Endothelial cell (in vitro differentiated cells): ENCODE measurements at regions not wholly inside any gene's neighbourhood (a gene's known extent, or its start where the extent isn't known, plus 50 kb on each side); places are given as distances from the start of the nearest gene placed in this dataset.

Experiments used
- DNase-seq: peaks from one replicate; pipeline ENCODE4 v3.0.0; 2021; ENCODE audit warnings: low spot score
- H3K27ac Mint-ChIP-seq: one replicate; pipeline ENCODE4 v1.8.0; 2021; ENCODE audit warnings: mixed read lengths, inconsistent platforms; ENCODE audit not compliant: unreplicated experiment
- H3K27me3 Mint-ChIP-seq: one replicate; pipeline ENCODE4 v1.8.0; 2021; ENCODE audit warnings: mild to moderate bottlenecking, moderate library complexity, mixed read lengths, inconsistent platforms; ENCODE audit not compliant: unreplicated experiment
- H3K36me3 Mint-ChIP-seq: one replicate; pipeline ENCODE4 v1.8.0; 2021; ENCODE audit warnings: mild to moderate bottlenecking, low read depth, mixed read lengths, inconsistent platforms; ENCODE audit not compliant: unreplicated experiment
- H3K4me1 Mint-ChIP-seq: one replicate; pipeline ENCODE4 v1.8.0; 2021; ENCODE audit warnings: mild to moderate bottlenecking, mixed read lengths, inconsistent platforms; ENCODE audit not compliant: unreplicated experiment
- H3K4me3 Mint-ChIP-seq: one replicate; pipeline ENCODE4 v1.8.0; 2021; ENCODE audit warnings: mild to moderate bottlenecking, mixed read lengths, inconsistent platforms; ENCODE audit not compliant: unreplicated experiment
- H3K9me3 Mint-ChIP-seq: one replicate; pipeline ENCODE4 v1.8.0; 2021; ENCODE audit warnings: mixed read lengths, inconsistent platforms; ENCODE audit not compliant: unreplicated experiment
- TF ChIP-seq, protein P1 (sequence below): fragments of 200-600 bp; sonication (generic); IDR thresholded peaks from one replicate; pipeline ENCODE4 v1.5.0; 2021; ENCODE audit warnings: antibody characterized with exemption; ENCODE audit not compliant: unreplicated experiment

DNA sequence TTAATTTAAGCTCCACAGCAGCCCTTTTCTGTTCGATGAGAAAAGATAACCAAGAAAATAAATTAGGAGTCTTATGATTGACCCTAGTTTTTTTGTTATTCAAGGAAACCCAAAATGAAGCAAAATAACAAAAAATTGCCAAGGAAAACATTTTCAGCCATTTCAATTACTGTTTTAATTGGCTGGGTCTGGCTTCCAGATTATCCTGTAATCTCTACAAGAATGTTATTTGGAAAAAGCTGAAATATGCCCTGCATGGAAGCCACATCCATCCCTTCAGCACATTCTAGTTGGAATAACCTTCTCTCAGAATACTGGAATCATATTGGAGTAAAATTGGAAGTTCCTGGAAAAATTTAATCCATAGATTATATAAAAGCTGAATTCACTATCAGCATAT is 191.1 kb upstream of the CCN2 start:
- no peaks in the 10 kb centered on the region for H3K27me3 Mint-ChIP-seq
- no peak overlapping the region for H3K4me3 Mint-ChIP-seq
- H3K36me3 Mint-ChIP-seq = no peaks in the 10 kb centered on the region
- H3K9me3 Mint-ChIP-seq = no peaks in the 10 kb centered on the region
- TF ChIP-seq, protein P1, sequence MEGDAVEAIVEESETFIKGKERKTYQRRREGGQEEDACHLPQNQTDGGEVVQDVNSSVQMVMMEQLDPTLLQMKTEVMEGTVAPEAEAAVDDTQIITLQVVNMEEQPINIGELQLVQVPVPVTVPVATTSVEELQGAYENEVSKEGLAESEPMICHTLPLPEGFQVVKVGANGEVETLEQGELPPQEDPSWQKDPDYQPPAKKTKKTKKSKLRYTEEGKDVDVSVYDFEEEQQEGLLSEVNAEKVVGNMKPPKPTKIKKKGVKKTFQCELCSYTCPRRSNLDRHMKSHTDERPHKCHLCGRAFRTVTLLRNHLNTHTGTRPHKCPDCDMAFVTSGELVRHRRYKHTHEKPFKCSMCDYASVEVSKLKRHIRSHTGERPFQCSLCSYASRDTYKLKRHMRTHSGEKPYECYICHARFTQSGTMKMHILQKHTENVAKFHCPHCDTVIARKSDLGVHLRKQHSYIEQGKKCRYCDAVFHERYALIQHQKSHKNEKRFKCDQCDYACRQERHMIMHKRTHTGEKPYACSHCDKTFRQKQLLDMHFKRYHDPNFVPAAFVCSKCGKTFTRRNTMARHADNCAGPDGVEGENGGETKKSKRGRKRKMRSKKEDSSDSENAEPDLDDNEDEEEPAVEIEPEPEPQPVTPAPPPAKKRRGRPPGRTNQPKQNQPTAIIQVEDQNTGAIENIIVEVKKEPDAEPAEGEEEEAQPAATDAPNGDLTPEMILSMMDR = no peak
- peaks cover 6% of the 10 kb centered on the region for H3K4me1 Mint-ChIP-seq
- no peak for DNase-seq
- no peak overlapping the region for H3K27ac Mint-ChIP-seq

GRCh38 chr6:132140189-132140588 is 189.0 kb upstream of the CCN2 start:
- H3K9me3 Mint-ChIP-seq = no peaks in the 10 kb centered on the region
- H3K4me1 Mint-ChIP-seq = peaks cover 6% of the 10 kb centered on the region
- TF ChIP-seq, protein P1 = no peak
- no peak for DNase-seq
- H3K36me3 Mint-ChIP-seq = no peaks in the 10 kb centered on the region
- no peak overlapping the region for H3K27ac Mint-ChIP-seq
- H3K27me3 Mint-ChIP-seq = peaks cover 2% of the 10 kb centered on the region
- no peak overlapping the region for H3K4me3 Mint-ChIP-seq

DNA sequence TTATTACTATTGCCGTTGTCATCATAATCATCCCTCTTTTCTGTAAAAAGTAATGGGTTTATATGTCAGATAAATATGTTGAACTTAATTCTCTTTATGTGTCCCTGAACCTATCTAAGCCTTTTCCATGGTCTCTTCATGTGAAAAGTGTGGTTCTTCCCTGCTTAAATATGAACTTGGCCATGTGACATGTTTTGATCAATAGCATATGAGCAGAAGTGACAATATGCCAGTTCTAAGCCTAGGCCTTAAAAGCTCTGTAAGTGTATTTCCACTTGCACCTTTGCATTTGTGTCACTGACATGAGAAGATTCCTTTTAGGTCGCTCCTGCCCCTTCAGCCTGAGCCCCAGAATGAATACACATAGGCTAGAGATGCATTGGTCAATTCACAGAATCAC is 188.4 kb upstream of the CCN2 start:
- Mint-ChIP-seq H3K9me3 (no peaks in the 10 kb centered on the region), H3K36me3 (no peaks in the 10 kb centered on the region), H3K27me3 (peaks cover 2% of the 10 kb centered on the region), H3K4me1 (peaks cover 3% of the 10 kb centered on the region), H3K4me3 (no peak overlapping the region), H3K27ac (no peak overlapping the region)
- TF ChIP-seq, protein P1 = no peak
- DNase-seq = no peak

DNA sequence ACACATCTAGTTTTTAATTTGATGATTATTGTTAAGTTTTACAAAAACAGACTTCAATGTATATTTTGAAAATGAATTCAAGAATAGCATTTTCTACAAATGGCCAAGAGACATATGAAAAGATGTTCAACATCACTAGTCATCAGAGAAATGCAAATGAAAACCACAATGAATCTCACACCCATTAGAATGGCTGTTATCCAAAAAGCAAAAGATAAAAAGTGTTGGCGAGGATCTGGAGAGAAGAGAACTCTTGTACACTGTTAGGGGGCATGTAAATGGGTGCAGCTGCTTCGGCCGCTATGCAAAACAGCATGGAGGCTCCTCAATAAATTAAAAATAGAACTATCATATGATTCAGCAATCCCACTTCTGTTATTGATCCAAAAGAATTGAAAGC is 185.8 kb upstream of the CCN2 start:
- H3K27ac Mint-ChIP-seq = no peak overlapping the region
- H3K9me3 Mint-ChIP-seq = no peaks in the 10 kb centered on the region
- peaks cover 2% of the 10 kb centered on the region for H3K27me3 Mint-ChIP-seq
- H3K36me3 Mint-ChIP-seq = no peaks in the 10 kb centered on the region
- DNase-seq = no peak
- H3K4me1 Mint-ChIP-seq = peaks cover 8% of the 10 kb centered on the region
- H3K4me3 Mint-ChIP-seq = no peak overlapping the region
- TF ChIP-seq, protein P1 = no peak

DNA sequence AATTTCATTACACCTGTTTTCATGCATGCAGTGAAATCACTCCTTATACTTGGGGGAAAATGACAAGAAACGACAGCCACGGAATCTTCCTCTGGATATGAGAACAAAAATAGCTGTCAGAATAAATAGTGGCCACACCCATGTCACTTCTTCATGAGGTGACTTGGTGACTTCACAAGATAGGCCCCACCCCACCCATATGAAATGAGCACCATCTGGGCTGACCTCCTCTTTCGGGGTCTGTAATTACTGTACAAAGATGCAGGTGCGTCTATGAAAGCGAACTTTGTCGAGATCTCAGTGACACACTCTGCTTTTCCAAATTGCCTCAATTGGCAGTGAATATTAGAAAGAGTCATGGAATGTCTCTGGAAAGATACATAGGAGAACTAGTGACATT is 184.2 kb upstream of the CCN2 start:
- no peak overlapping the region for H3K27ac Mint-ChIP-seq
- H3K4me3 Mint-ChIP-seq = no peak overlapping the region
- peaks cover 5% of the 10 kb centered on the region for H3K27me3 Mint-ChIP-seq
- H3K4me1 Mint-ChIP-seq = peaks cover 8% of the 10 kb centered on the region
- no peaks in the 10 kb centered on the region for H3K36me3 Mint-ChIP-seq
- H3K9me3 Mint-ChIP-seq = no peaks in the 10 kb centered on the region
- DNase-seq = no peak
- TF ChIP-seq, protein P1 = no peak
